Mesenchymal stem cell (in vitro differentiated cells and primary cell): ENCODE measurements at regions not wholly inside any gene's neighbourhood (a gene's known extent, or its start where the extent isn't known, plus 50 kb on each side); places are given as distances from the start of the nearest gene placed in this dataset.

Source experiments
- DNase-seq: peaks from one replicate; pipeline ENCODE4 v3.0.0-alpha.2; 2013
- H2AFZ ChIP-seq: one replicate; pipeline ENCODE4 v1.6.1; 2013; ENCODE audit warnings: low read depth, mild to moderate bottlenecking, control low read depth, inconsistent platforms, low read length, moderate library complexity
- H2AK5ac ChIP-seq: 2 replicates; pipeline ENCODE4 v1.6.1; 2013; ENCODE audit warnings: low read length, moderate library complexity, mild to moderate bottlenecking, inconsistent platforms; ENCODE audit not compliant: severe bottlenecking
- H2BK120ac ChIP-seq: one replicate; pipeline ENCODE4 v1.6.1; 2013; ENCODE audit warnings: low read depth, mild to moderate bottlenecking, inconsistent platforms, low read length, moderate library complexity
- H2BK12ac ChIP-seq, 2 experiments: one replicate each; pipeline ENCODE4 v1.6.1; 2013; ENCODE audit warnings: inconsistent platforms in 2 of 2, low read length in 2 of 2, mild to moderate bottlenecking in 2 of 2, moderate library complexity in 2 of 2, control low read depth in 1 of 2
- H2BK15ac ChIP-seq: one replicate; pipeline ENCODE4 v1.6.1; 2013; ENCODE audit warnings: mild to moderate bottlenecking, low read depth, inconsistent platforms; ENCODE audit not compliant: poor library complexity, severe bottlenecking
- H2BK5ac ChIP-seq: 2 replicates; pipeline ENCODE4 v1.6.1; 2013; ENCODE audit warnings: low read depth, mild to moderate bottlenecking, low read length, control low read depth, inconsistent platforms; ENCODE audit not compliant: poor library complexity, severe bottlenecking
- H3K14ac ChIP-seq, 2 experiments: one replicate each; pipeline ENCODE4 v1.6.1; 2013; ENCODE audit warnings: inconsistent platforms in 2 of 2, low read length in 2 of 2, control low read depth in 1 of 2, mild to moderate bottlenecking in 1 of 2, moderate library complexity in 1 of 2
- H3K18ac ChIP-seq, 2 experiments: one replicate each; pipeline ENCODE4 v1.6.1; 2013; ENCODE audit warnings: inconsistent platforms in 2 of 2, low read length in 2 of 2, control low read depth in 1 of 2, low read depth in 1 of 2, mild to moderate bottlenecking in 1 of 2
- H3K23ac ChIP-seq, 2 experiments: one replicate each; pipeline ENCODE4 v1.6.1; 2013; ENCODE audit warnings: inconsistent platforms in 2 of 2, low read length in 2 of 2, mild to moderate bottlenecking in 2 of 2, moderate library complexity in 2 of 2, control low read depth in 1 of 2
- H3K27ac ChIP-seq: 2 replicates; pipeline ENCODE4 v1.5.1; 2013; ENCODE audit warnings: mild to moderate bottlenecking, moderate library complexity, low read length, control low read depth, inconsistent platforms; ENCODE audit not compliant: poor library complexity, severe bottlenecking
- H3K27me3 ChIP-seq, 2 experiments: 2 replicates each; pipeline versions ENCODE4 v1.6.1 to v1.7.0; 2013; ENCODE audit warnings: low read length in 2 of 2, mild to moderate bottlenecking in 2 of 2, moderate library complexity in 2 of 2, control low read depth in 1 of 2, inconsistent platforms in 1 of 2; ENCODE audit not compliant: control insufficient read depth in 1 of 2, insufficient read depth in 1 of 2
- H3K36me3 ChIP-seq, 2 experiments: 2 replicates each; pipeline versions ENCODE4 v1.6.1 to v1.7.0; 2013; ENCODE audit warnings: low read length in 2 of 2, control low read depth in 1 of 2, inconsistent platforms in 1 of 2, low read depth in 1 of 2, mild to moderate bottlenecking in 1 of 2; ENCODE audit not compliant: insufficient read depth in 2 of 2, control insufficient read depth in 1 of 2
- H3K4ac ChIP-seq, 2 experiments: one replicate each; pipeline ENCODE4 v1.6.1; 2013; ENCODE audit warnings: inconsistent platforms in 2 of 2, low read length in 2 of 2, mild to moderate bottlenecking in 2 of 2, moderate library complexity in 2 of 2, control low read depth in 1 of 2, low read depth in 1 of 2
- H3K4me1 ChIP-seq: 2 replicates; pipeline ENCODE4 v1.6.1; 2013; ENCODE audit warnings: low read depth, low read length, control low read depth; ENCODE audit not compliant: control insufficient read depth, insufficient read depth
- H3K4me2 ChIP-seq: 2 replicates; pipeline ENCODE4 v1.6.1; 2013; ENCODE audit warnings: low read length, mild to moderate bottlenecking, inconsistent platforms; ENCODE audit not compliant: poor library complexity, severe bottlenecking
- H3K4me3 ChIP-seq, 2 experiments: 2 replicates each; pipeline versions ENCODE4 v1.5.1 to v1.7.0; 2013; ENCODE audit warnings: low read length in 2 of 2, mild to moderate bottlenecking in 2 of 2, control low read depth in 1 of 2, low read depth in 1 of 2; ENCODE audit not compliant: insufficient read depth in 1 of 2
- H3K79me1 ChIP-seq: replicated peaks from 2 replicates; pipeline ENCODE4 v1.6.1; 2013; ENCODE audit warnings: mild to moderate bottlenecking, control low read depth, low read length, inconsistent platforms; ENCODE audit not compliant: poor library complexity, severe bottlenecking
- H3K9ac ChIP-seq: 2 replicates; pipeline ENCODE4 v1.7.0; 2013; ENCODE audit warnings: mild to moderate bottlenecking, low read length, moderate library complexity
- H3K9me3 ChIP-seq: 2 replicates; pipeline ENCODE4 v1.7.0; 2013; ENCODE audit warnings: mild to moderate bottlenecking, low read length; ENCODE audit not compliant: control insufficient read depth
- H4K8ac ChIP-seq: one replicate; pipeline ENCODE4 v1.6.1; 2013; ENCODE audit warnings: inconsistent platforms, mild to moderate bottlenecking, low read length, moderate library complexity
- H4K91ac ChIP-seq: one replicate; pipeline ENCODE4 v1.6.1; 2013; ENCODE audit warnings: mild to moderate bottlenecking, low read length, inconsistent platforms
- WGBS: methylation state at CpG from one replicate; pipeline ENCODE4 v1.1.7; 2013; ENCODE audit warnings: mixed read lengths; 5-methylcytosine and 5-hydroxymethylcytosine counted together

DNA sequence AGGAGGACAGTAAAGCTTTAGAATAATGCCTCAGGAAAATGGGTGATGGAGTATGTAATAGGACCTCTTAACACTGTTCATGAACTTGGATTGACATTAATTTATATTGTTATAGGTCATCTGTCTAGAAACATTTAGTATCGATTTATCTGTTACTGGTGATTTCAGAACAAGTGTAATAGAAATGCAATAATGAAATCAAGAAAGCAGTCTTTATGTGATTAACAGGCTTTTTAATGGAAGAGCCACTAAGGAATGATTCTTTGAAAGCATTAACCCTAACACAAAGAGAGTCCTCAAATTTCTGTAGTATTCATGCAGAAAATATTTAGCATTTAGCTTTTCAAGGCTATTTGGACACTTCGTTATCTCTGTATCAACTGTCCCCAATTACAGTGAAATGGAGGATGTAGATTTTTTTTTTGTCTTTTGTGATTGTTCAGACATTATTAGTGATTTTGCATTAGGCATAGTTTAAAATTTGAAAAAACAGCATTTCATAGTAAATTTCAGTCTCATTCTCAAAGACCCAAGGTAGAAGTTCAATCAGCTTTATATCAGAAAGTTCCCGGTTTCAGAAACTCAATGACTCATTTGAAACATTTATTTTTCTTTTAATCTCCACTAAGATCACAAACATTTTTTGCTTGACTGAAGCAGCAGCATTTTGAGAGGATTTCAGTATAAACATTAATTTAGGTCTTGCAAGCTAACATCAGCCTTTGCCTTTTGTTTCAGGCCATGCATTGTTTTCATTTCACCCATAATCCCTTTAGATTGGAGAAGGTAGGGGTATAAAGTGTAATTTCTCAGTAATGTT lies 56.3 kb downstream of the AGTR2 start:
- no peak overlapping the region for H2AK5ac ChIP-seq
- H3K27ac ChIP-seq, result no peak overlapping the region
- no peak overlapping the region for H3K23ac ChIP-seq
- H4K8ac ChIP-seq, result no peak overlapping the region
- no peak overlapping the region for H2BK12ac ChIP-seq
- H4K91ac ChIP-seq, result no peak overlapping the region
- H3K9ac ChIP-seq, result no peak overlapping the region
- H3K4me1 ChIP-seq, result no peaks in the 10 kb centered on the region
- no peak overlapping the region for H3K4me3 ChIP-seq
- H3K4me2 ChIP-seq, result no peak overlapping the region
- H2BK120ac ChIP-seq, result no peak overlapping the region
- no peak overlapping the region for H2BK15ac ChIP-seq
- WGBS, result 67% methylated on average over 1 of the region's 3 CpGs
- H3K9me3 ChIP-seq, result no peaks in the 10 kb centered on the region
- peaks cover 0 to 3% of the 10 kb centered on the region in 2 experiments for H3K27me3 ChIP-seq
- H3K14ac ChIP-seq, result no peak overlapping the region
- no peak overlapping the region for H3K18ac ChIP-seq
- H2AFZ ChIP-seq, result no peak overlapping the region
- H3K4ac ChIP-seq, result no peak overlapping the region
- no peaks in the 10 kb centered on the region for H3K79me1 ChIP-seq
- no peak overlapping the region for H2BK5ac ChIP-seq
- no peaks in the 10 kb centered on the region for H3K36me3 ChIP-seq
- DNase-seq, result no peak

- Histone ChIP-seq H3K4me3 (no peak overlapping the region), H3K9ac (no peak overlapping the region), H3K4ac (no peak overlapping the region), H3K79me1 (no peaks in the 10 kb centered on the region), H2AK5ac (no peak overlapping the region), H3K14ac (no peak overlapping the region), H2BK15ac (no peak overlapping the region), H2BK12ac (no peak overlapping the region), H3K4me2 (no peak overlapping the region), H2BK120ac (no peak overlapping the region), H4K8ac (no peak overlapping the region), H3K4me1 (no peaks in the 10 kb centered on the region), H3K27ac (no peak overlapping the region), H3K18ac (no peak overlapping the region), H3K23ac (no peak overlapping the region), H2BK5ac (no peak overlapping the region), H3K27me3 (peaks cover 0 to 3% of the 10 kb centered on the region in 2 experiments), H3K36me3 (no peaks in the 10 kb centered on the region), H4K91ac (no peak overlapping the region), H2AFZ (no peak overlapping the region), H3K9me3 (peaks cover 7% of the 10 kb centered on the region)
- no peak for DNase-seq
- WGBS, result 60% methylated on average over 1 of the region's 4 CpGs
Observed at GRCh38 chrX:116230130-116230898, 59.8 kb downstream of the AGTR2 start.

GRCh38 chrX:116232833-116233232 lies 62.3 kb downstream of the AGTR2 start:
- H3K27me3 ChIP-seq, result peaks cover 0 to 3% of the 10 kb centered on the region in 2 experiments
- no peak overlapping the region for H3K4ac ChIP-seq
- H2BK15ac ChIP-seq, result no peak overlapping the region
- no peak overlapping the region for H3K27ac ChIP-seq
- no peak overlapping the region for H3K4me3 ChIP-seq
- no peak overlapping the region for H4K91ac ChIP-seq
- no peaks in the 10 kb centered on the region for H3K4me1 ChIP-seq
- no peak overlapping the region for H2AFZ ChIP-seq
- H3K14ac ChIP-seq, result no peak overlapping the region
- H3K4me2 ChIP-seq, result no peak overlapping the region
- peaks cover 7% of the 10 kb centered on the region for H3K9me3 ChIP-seq
- no peaks in the 10 kb centered on the region for H3K79me1 ChIP-seq
- DNase-seq, result peak; percentile 66
- H4K8ac ChIP-seq, result no peak overlapping the region
- no peak overlapping the region for H3K18ac ChIP-seq
- H3K36me3 ChIP-seq, result no peaks in the 10 kb centered on the region
- H2BK12ac ChIP-seq, result no peak overlapping the region
- H2BK5ac ChIP-seq, result no peak overlapping the region
- WGBS, result 40% methylated on average over 1 of the region's 3 CpGs
- H2AK5ac ChIP-seq, result no peak overlapping the region
- H2BK120ac ChIP-seq, result no peak overlapping the region
- H3K23ac ChIP-seq, result no peak overlapping the region
- no peak overlapping the region for H3K9ac ChIP-seq

DNA sequence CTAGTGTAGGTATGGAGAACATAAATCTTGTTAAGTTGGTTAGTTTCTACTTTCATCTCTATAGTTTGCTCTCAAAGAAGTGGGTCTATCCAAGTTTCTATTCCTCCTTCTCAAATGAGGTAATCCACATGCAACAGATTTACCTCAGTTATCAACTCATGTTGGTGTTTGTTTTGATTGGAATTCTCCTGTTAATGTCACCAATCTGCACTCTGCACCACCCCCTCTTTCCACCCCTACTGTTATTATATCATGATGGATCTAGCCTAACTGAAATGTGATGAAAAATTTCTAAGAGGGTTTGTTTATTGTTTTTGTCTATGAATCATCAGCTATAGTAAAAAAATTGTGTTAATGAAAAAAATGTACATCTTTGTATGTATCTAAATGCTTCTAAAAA lies 66.1 kb downstream of the AGTR2 start:
- no peak overlapping the region for H2AFZ ChIP-seq
- no peak overlapping the region for H4K8ac ChIP-seq
- no peak overlapping the region for H4K91ac ChIP-seq
- H2BK120ac ChIP-seq, result no peak overlapping the region
- no peaks in the 10 kb centered on the region for H3K27me3 ChIP-seq
- no peak overlapping the region for H2BK5ac ChIP-seq
- no peaks in the 10 kb centered on the region for H3K36me3 ChIP-seq
- peaks cover 7% of the 10 kb centered on the region for H3K9me3 ChIP-seq
- no peak overlapping the region for H3K4me2 ChIP-seq
- H3K14ac ChIP-seq, result no peak overlapping the region
- no peaks in the 10 kb centered on the region for H3K79me1 ChIP-seq
- H2AK5ac ChIP-seq, result no peak overlapping the region
- H3K27ac ChIP-seq, result no peak overlapping the region
- no peak overlapping the region for H3K9ac ChIP-seq
- no peak for DNase-seq
- no peak overlapping the region for H3K4me3 ChIP-seq
- H3K4me1 ChIP-seq, result no peaks in the 10 kb centered on the region
- H3K18ac ChIP-seq, result no peak overlapping the region
- no peak overlapping the region for H2BK12ac ChIP-seq
- H3K23ac ChIP-seq, result no peak overlapping the region
- H2BK15ac ChIP-seq, result no peak overlapping the region
- no peak overlapping the region for H3K4ac ChIP-seq
